ENCODE measurements at regions not wholly inside any gene's neighbourhood (a gene's known extent, or its start where the extent isn't known, plus 50 kb on each side); places are given as distances from the start of the nearest gene placed in this dataset.
"Not testable (repeated sequence)": the region's sequence is repeated elsewhere in the genome, so short reads cannot be mapped to it uniquely, and the experiment has no call there.

- peak; percentile 55 to 67 for DNase-seq
Observed at GRCh38 chr3:153551536-153552285, 389.7 kb downstream of the RAP2B start.

- DNase-seq: no peak
Observed at GRCh38 chr3:153552887-153553604, 391.0 kb downstream of the RAP2B start.

- DNase-seq: no peak
Observed at GRCh38 chr3:153553605-153553945, 391.5 kb downstream of the RAP2B start.

- no peak for DNase-seq
Observed at GRCh38 chr3:153555919-153556318, 393.9 kb downstream of the RAP2B start.

GRCh38 chr3:153559366-153559765 lies 397.3 kb downstream of the RAP2B start:
- DNase-seq: not testable (repeated sequence)

- DNase-seq: no peak
Observed at GRCh38 chr3:153567011-153567410, 405.0 kb downstream of the RAP2B start.

GRCh38 chr3:153567556-153567955 lies 405.5 kb downstream of the RAP2B start:
- DNase-seq: peak; percentile 59 to 66

- DNase-seq: not testable (repeated sequence)
Observed at GRCh38 chr3:153570481-153570880, 408.5 kb downstream of the RAP2B start.

GRCh38 chr3:153572165-153572564 lies 410.1 kb downstream of the RAP2B start:
- no peak for DNase-seq

GRCh38 chr3:153572654-153573053 lies 410.6 kb downstream of the RAP2B start:
- no peak for DNase-seq

GRCh38 chr3:153573481-153573880 lies 411.5 kb downstream of the RAP2B start:
- DNase-seq: no peak

- DNase-seq: no peak
Observed at GRCh38 chr3:153574445-153574844, 412.4 kb downstream of the RAP2B start.

- DNase-seq: no peak
Observed at GRCh38 chr3:153577059-153577736, 415.2 kb downstream of the RAP2B start.

GRCh38 chr3:153578046-153578445 lies 416.0 kb downstream of the RAP2B start:
- no peak for DNase-seq

GRCh38 chr3:153590051-153590450 lies 428.0 kb downstream of the RAP2B start:
- DNase-seq: no peak

- DNase-seq: no peak
Observed at GRCh38 chr3:153591561-153592245, 429.7 kb downstream of the RAP2B start.

- DNase-seq: no peak
Observed at GRCh38 chr3:153595186-153595815, 433.3 kb downstream of the RAP2B start.

- DNase-seq: no peak
Observed at GRCh38 chr3:153596401-153596800, 434.4 kb downstream of the RAP2B start.

GRCh38 chr3:153599685-153600084 lies 437.7 kb downstream of the RAP2B start:
- no peak for DNase-seq

GRCh38 chr3:153600896-153601295 lies 438.9 kb downstream of the RAP2B start:
- peak; percentile 45 to 55 for DNase-seq

GRCh38 chr3:153601374-153601853 lies 439.4 kb downstream of the RAP2B start:
- peak; percentile 29 to 55 for DNase-seq

GRCh38 chr3:153602801-153603200 lies 440.8 kb downstream of the RAP2B start:
- DNase-seq: no peak
